Activated T-helper 17 cell treated with anti-CD3 and anti-CD28 coated beads, Interleukin-2, amount 50 U/mL, for 72 hours (primary cell): ENCODE measurements at regions not wholly inside any gene's neighbourhood (a gene's known extent, or its start where the extent isn't known, plus 50 kb on each side); places are given as distances from the start of the nearest gene placed in this dataset.

Source experiments
- ATAC-seq: fragments of 150-1000 bp; cut with Tn5 transposase; replicated peaks from 2 replicates; pipeline ENCODE4 v1.10.0; 2021; ENCODE audit warnings: mild to moderate bottlenecking, moderate library complexity
- H3K27ac Mint-ChIP-seq: one replicate; pipeline ENCODE4 v1.8.0; 2022; ENCODE audit warnings: mixed read lengths
- H3K27me3 Mint-ChIP-seq: one replicate; pipeline ENCODE4 v1.8.0; 2022; ENCODE audit warnings: mixed read lengths
- H3K36me3 Mint-ChIP-seq: one replicate; pipeline ENCODE4 v1.8.0; 2022; ENCODE audit warnings: low read depth, mild to moderate bottlenecking, mixed read lengths
- H3K4me1 Mint-ChIP-seq: one replicate; pipeline ENCODE4 v1.8.0; 2022; ENCODE audit warnings: mixed read lengths
- H3K4me3 Mint-ChIP-seq: one replicate; pipeline ENCODE4 v1.8.0; 2022; ENCODE audit warnings: mild to moderate bottlenecking, mixed read lengths
- H3K9me3 Mint-ChIP-seq: one replicate; pipeline ENCODE4 v1.8.0; 2022; ENCODE audit warnings: mixed read lengths

GRCh38 chr13:106132216-106132615, 403.2 kb downstream of the EFNB2 start:
- Mint-ChIP-seq H3K27me3 (no peaks in the 10 kb centered on the region), H3K36me3 (no peaks in the 10 kb centered on the region), H3K4me1 (no peaks in the 10 kb centered on the region), H3K9me3 (peaks cover 6% of the 10 kb centered on the region), H3K27ac (no peak overlapping the region), H3K4me3 (no peak overlapping the region)
- no peak for ATAC-seq

GRCh38 chr13:106129993-106130392, 405.5 kb downstream of the EFNB2 start:
- Mint-ChIP-seq H3K4me3 (no peak overlapping the region), H3K36me3 (no peaks in the 10 kb centered on the region), H3K9me3 (peaks cover 3% of the 10 kb centered on the region), H3K4me1 (no peaks in the 10 kb centered on the region), H3K27ac (no peak overlapping the region), H3K27me3 (no peaks in the 10 kb centered on the region)
- no peak for ATAC-seq

- no peak overlapping the region for H3K27ac Mint-ChIP-seq
- no peaks in the 10 kb centered on the region for H3K27me3 Mint-ChIP-seq
- no peaks in the 10 kb centered on the region for H3K4me1 Mint-ChIP-seq
- no peak for ATAC-seq
- peaks cover 3% of the 10 kb centered on the region for H3K9me3 Mint-ChIP-seq
- no peak overlapping the region for H3K4me3 Mint-ChIP-seq
- H3K36me3 Mint-ChIP-seq: no peaks in the 10 kb centered on the region
Measured at GRCh38 chr13:106129273-106129672, 406.2 kb downstream of the EFNB2 start.

- Mint-ChIP-seq H3K9me3 (no peaks in the 10 kb centered on the region), H3K4me1 (no peaks in the 10 kb centered on the region), H3K4me3 (no peak overlapping the region), H3K27ac (no peak overlapping the region), H3K36me3 (no peaks in the 10 kb centered on the region), H3K27me3 (peaks cover 16% of the 10 kb centered on the region)
- no peak for ATAC-seq
Measured at GRCh38 chr13:106122234-106122633, 413.2 kb downstream of the EFNB2 start.

GRCh38 chr13:106121173-106121754, 414.2 kb downstream of the EFNB2 start:
- no peaks in the 10 kb centered on the region for H3K9me3 Mint-ChIP-seq
- no peak overlapping the region for H3K4me3 Mint-ChIP-seq
- H3K27ac Mint-ChIP-seq: no peak overlapping the region
- no peak for ATAC-seq
- peaks cover 16% of the 10 kb centered on the region for H3K27me3 Mint-ChIP-seq
- no peaks in the 10 kb centered on the region for H3K4me1 Mint-ChIP-seq
- H3K36me3 Mint-ChIP-seq: no peaks in the 10 kb centered on the region

GRCh38 chr13:106118996-106119395, 416.5 kb downstream of the EFNB2 start:
- no peak overlapping the region for H3K27ac Mint-ChIP-seq
- ATAC-seq: no peak
- H3K27me3 Mint-ChIP-seq: peaks cover 16% of the 10 kb centered on the region
- H3K36me3 Mint-ChIP-seq: no peaks in the 10 kb centered on the region
- H3K4me3 Mint-ChIP-seq: no peak overlapping the region
- no peaks in the 10 kb centered on the region for H3K9me3 Mint-ChIP-seq
- no peaks in the 10 kb centered on the region for H3K4me1 Mint-ChIP-seq

GRCh38 chr13:106118050-106118449, 417.4 kb downstream of the EFNB2 start:
- Mint-ChIP-seq H3K27me3 (peaks cover 16% of the 10 kb centered on the region), H3K4me3 (no peak overlapping the region), H3K9me3 (no peaks in the 10 kb centered on the region), H3K27ac (no peak overlapping the region), H3K36me3 (no peaks in the 10 kb centered on the region), H3K4me1 (no peaks in the 10 kb centered on the region)
- ATAC-seq: no peak

- ATAC-seq: no peak
- no peaks in the 10 kb centered on the region for H3K4me1 Mint-ChIP-seq
- H3K27ac Mint-ChIP-seq: no peak overlapping the region
- no peaks in the 10 kb centered on the region for H3K9me3 Mint-ChIP-seq
- H3K4me3 Mint-ChIP-seq: no peak overlapping the region
- H3K36me3 Mint-ChIP-seq: no peaks in the 10 kb centered on the region
- H3K27me3 Mint-ChIP-seq: peaks cover 16% of the 10 kb centered on the region
Measured at GRCh38 chr13:106117640-106118039, 417.8 kb downstream of the EFNB2 start.

- H3K4me1 Mint-ChIP-seq: no peaks in the 10 kb centered on the region
- no peak overlapping the region for H3K4me3 Mint-ChIP-seq
- no peaks in the 10 kb centered on the region for H3K36me3 Mint-ChIP-seq
- ATAC-seq: no peak
- H3K27me3 Mint-ChIP-seq: peaks cover 16% of the 10 kb centered on the region
- H3K27ac Mint-ChIP-seq: no peak overlapping the region
- H3K9me3 Mint-ChIP-seq: no peaks in the 10 kb centered on the region
Measured at GRCh38 chr13:106117035-106117434, 418.4 kb downstream of the EFNB2 start.

- ATAC-seq: no peak
- Mint-ChIP-seq H3K36me3 (no peaks in the 10 kb centered on the region), H3K27me3 (peaks cover 8% of the 10 kb centered on the region)
Measured at GRCh38 chr13:106115081-106115480, 420.4 kb downstream of the EFNB2 start.

GRCh38 chr13:106113796-106114195, 421.7 kb downstream of the EFNB2 start:
- no peaks in the 10 kb centered on the region for H3K4me1 Mint-ChIP-seq
- H3K27me3 Mint-ChIP-seq: no peaks in the 10 kb centered on the region
- ATAC-seq: no peak
- H3K36me3 Mint-ChIP-seq: no peaks in the 10 kb centered on the region
- H3K4me3 Mint-ChIP-seq: no peak overlapping the region
- no peaks in the 10 kb centered on the region for H3K9me3 Mint-ChIP-seq
- no peak overlapping the region for H3K27ac Mint-ChIP-seq

More at GRCh38 chr13:106115081-106115480, 420.4 kb downstream of the EFNB2 start:
- H3K27ac Mint-ChIP-seq: no peak overlapping the region
- H3K4me1 Mint-ChIP-seq: no peaks in the 10 kb centered on the region
- H3K9me3 Mint-ChIP-seq: no peaks in the 10 kb centered on the region
- H3K4me3 Mint-ChIP-seq: no peak overlapping the region

GRCh38 chr13:106112191-106112590, 423.3 kb downstream of the EFNB2 start:
- H3K27me3 Mint-ChIP-seq: no peaks in the 10 kb centered on the region
- no peaks in the 10 kb centered on the region for H3K4me1 Mint-ChIP-seq
- H3K4me3 Mint-ChIP-seq: no peak overlapping the region
- H3K9me3 Mint-ChIP-seq: no peaks in the 10 kb centered on the region
- no peak for ATAC-seq
- no peak overlapping the region for H3K27ac Mint-ChIP-seq
- H3K36me3 Mint-ChIP-seq: no peaks in the 10 kb centered on the region

GRCh38 chr13:106110241-106110855, 425.1 kb downstream of the EFNB2 start:
- Mint-ChIP-seq H3K27ac (no peak overlapping the region), H3K9me3 (no peaks in the 10 kb centered on the region), H3K27me3 (peaks cover 3% of the 10 kb centered on the region), H3K4me1 (no peaks in the 10 kb centered on the region), H3K4me3 (no peak overlapping the region), H3K36me3 (no peaks in the 10 kb centered on the region)
- no peak for ATAC-seq

GRCh38 chr13:106109391-106109791, 426.1 kb downstream of the EFNB2 start:
- no peak for ATAC-seq
- peaks cover 3% of the 10 kb centered on the region for H3K27me3 Mint-ChIP-seq
- no peak overlapping the region for H3K4me3 Mint-ChIP-seq
- no peaks in the 10 kb centered on the region for H3K36me3 Mint-ChIP-seq
- H3K27ac Mint-ChIP-seq: no peak overlapping the region
- H3K9me3 Mint-ChIP-seq: no peaks in the 10 kb centered on the region
- no peaks in the 10 kb centered on the region for H3K4me1 Mint-ChIP-seq

- H3K27me3 Mint-ChIP-seq: peaks cover 7% of the 10 kb centered on the region
- peaks cover 4% of the 10 kb centered on the region for H3K9me3 Mint-ChIP-seq
- H3K36me3 Mint-ChIP-seq: no peaks in the 10 kb centered on the region
- H3K4me1 Mint-ChIP-seq: no peaks in the 10 kb centered on the region
- no peak for ATAC-seq
- H3K27ac Mint-ChIP-seq: no peak overlapping the region
- H3K4me3 Mint-ChIP-seq: no peak overlapping the region
Measured at GRCh38 chr13:106108346-106108745, 427.1 kb downstream of the EFNB2 start.
